ENCODE measurements at regions not wholly inside any gene's neighbourhood (a gene's known extent, or its start where the extent isn't known, plus 50 kb on each side); places are given as distances from the start of the nearest gene placed in this dataset.
"Not testable (repeated sequence)": the region's sequence is repeated elsewhere in the genome, so short reads cannot be mapped to it uniquely, and the experiment has no call there.

DNA sequence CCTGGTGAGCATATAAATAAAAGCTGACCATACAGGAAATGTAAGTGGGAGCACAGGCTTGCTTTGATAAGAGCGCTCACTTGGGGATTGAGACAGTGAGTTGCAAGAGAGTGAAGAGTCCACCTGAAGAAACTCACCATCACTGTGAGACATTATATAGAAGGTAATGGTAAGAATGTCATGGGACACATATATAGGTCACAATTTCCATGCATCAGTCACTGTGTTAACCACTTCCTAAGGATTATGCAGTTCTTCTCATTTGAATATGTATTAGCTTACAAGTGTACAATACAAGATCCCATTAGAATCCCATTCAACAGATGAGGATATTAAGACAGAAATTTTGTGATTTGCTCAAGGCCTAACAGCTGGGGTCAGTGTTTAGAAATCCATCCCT, 352.4 kb upstream of the NOTCH2NLA start:
- H3K9me3 Mint-ChIP-seq (ENCODE audit: insufficient read depth); H3K27ac ChIP-seq (ENCODE audit: low read length in 2 of 2); CTCF ChIA-PET; H3K27me3 Mint-ChIP-seq; ATAC-seq (ENCODE audit: low read depth); H3K9ac ChIP-seq (ENCODE audit: low read length); H2AFZ ChIP-seq (ENCODE audit: insufficient read depth, low read depth, low read length, poor library complexity, severe bottlenecking); H3K4me3 ChIP-seq (ENCODE audit: control extremely low read depth in 1 of 5, extremely low read depth in 1 of 5, insufficient read depth in 1 of 5, low read depth in 2 of 5, low read length in 4 of 5); H4K20me1 ChIP-seq (ENCODE audit: control insufficient read depth, insufficient read depth, low read length, poor library complexity, severe bottlenecking); H3K4me1 Mint-ChIP-seq; POLR2A ChIA-PET; H3K79me2 ChIP-seq (ENCODE audit: control insufficient read depth, insufficient read depth, low read length); H3K4me1 ChIP-seq (ENCODE audit: control insufficient read depth in 2 of 2, insufficient read depth in 2 of 2, low read length in 2 of 2); H3K27ac Mint-ChIP-seq; H3K36me3 ChIP-seq (replicated peaks in 1 of 2; ENCODE audit: control extremely low read depth in 1 of 2, control insufficient read depth in 1 of 2, extremely low read depth in 1 of 2, insufficient read depth in 2 of 2, low read length in 1 of 2); H3K4me3 Mint-ChIP-seq; H3K4me2 ChIP-seq (replicated peaks; ENCODE audit: low read depth, low read length, poor library complexity, severe bottlenecking); DNase-seq; H3K27me3 ChIP-seq (replicated peaks in 1 of 4; ENCODE audit: control extremely low read depth in 1 of 4, control insufficient read depth in 3 of 4, insufficient read depth in 4 of 4, low read length in 3 of 4); H3K9me3 ChIP-seq (ENCODE audit: control extremely low read depth in 1 of 3, control insufficient read depth in 2 of 3, insufficient read depth in 1 of 3, low read length in 2 of 3); intact Hi-C loops (cut with micrococcal nuclease): not testable (repeated sequence)
- no CpG with 5 or more reads among the region's 1 CpG for WGBS (ENCODE audit: insufficient coverage)

DNA sequence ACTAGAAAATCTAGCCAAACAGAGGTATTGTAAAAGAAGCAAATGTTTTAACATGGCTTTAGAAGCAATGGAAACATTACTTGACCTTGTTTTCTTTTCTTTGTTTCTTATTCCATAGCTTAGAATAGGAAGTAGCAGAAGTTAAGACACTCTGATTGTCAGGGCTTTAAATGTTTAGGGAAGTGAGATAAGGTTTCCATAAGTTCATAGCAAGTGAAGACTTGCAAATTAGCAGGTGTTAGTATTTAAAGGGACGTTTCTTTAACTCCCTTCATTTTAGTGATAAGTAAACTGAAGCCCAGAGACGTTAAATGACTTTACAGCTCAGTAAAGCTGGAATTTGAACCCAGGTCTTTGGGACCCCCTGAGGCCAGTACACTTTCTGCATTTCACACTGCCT, 338.7 kb upstream of the NOTCH2NLA start:
- H3K36me3 ChIP-seq (replicated peaks in 1 of 2; ENCODE audit: control extremely low read depth in 1 of 2, control insufficient read depth in 1 of 2, extremely low read depth in 1 of 2, insufficient read depth in 2 of 2, low read length in 1 of 2); H4K20me1 ChIP-seq (ENCODE audit: control insufficient read depth, insufficient read depth, low read length, poor library complexity, severe bottlenecking); H3K9me3 Mint-ChIP-seq (ENCODE audit: insufficient read depth); DNase-seq; H3K9me3 ChIP-seq (ENCODE audit: control extremely low read depth in 1 of 3, control insufficient read depth in 2 of 3, insufficient read depth in 1 of 3, low read length in 2 of 3); H3K79me2 ChIP-seq (ENCODE audit: control insufficient read depth, insufficient read depth, low read length); intact Hi-C loops (cut with micrococcal nuclease); ATAC-seq (ENCODE audit: low read depth); H3K27ac ChIP-seq (ENCODE audit: low read length in 2 of 2); H2AFZ ChIP-seq (ENCODE audit: insufficient read depth, low read depth, low read length, poor library complexity, severe bottlenecking); H3K9ac ChIP-seq (ENCODE audit: low read length); H3K4me1 Mint-ChIP-seq; H3K27me3 Mint-ChIP-seq; POLR2A ChIA-PET; H3K4me1 ChIP-seq (ENCODE audit: control insufficient read depth in 2 of 2, insufficient read depth in 2 of 2, low read length in 2 of 2); CTCF ChIA-PET; H3K4me3 Mint-ChIP-seq; H3K4me2 ChIP-seq (replicated peaks; ENCODE audit: low read depth, low read length, poor library complexity, severe bottlenecking); H3K27ac Mint-ChIP-seq; H3K27me3 ChIP-seq (replicated peaks in 1 of 4; ENCODE audit: control extremely low read depth in 1 of 4, control insufficient read depth in 3 of 4, insufficient read depth in 4 of 4, low read length in 3 of 4); H3K4me3 ChIP-seq (ENCODE audit: control extremely low read depth in 1 of 5, extremely low read depth in 1 of 5, insufficient read depth in 1 of 5, low read depth in 2 of 5, low read length in 4 of 5): not testable (repeated sequence)
- WGBS (ENCODE audit: insufficient coverage) = no CpG with 5 or more reads among the region's 2 CpGs

DNA sequence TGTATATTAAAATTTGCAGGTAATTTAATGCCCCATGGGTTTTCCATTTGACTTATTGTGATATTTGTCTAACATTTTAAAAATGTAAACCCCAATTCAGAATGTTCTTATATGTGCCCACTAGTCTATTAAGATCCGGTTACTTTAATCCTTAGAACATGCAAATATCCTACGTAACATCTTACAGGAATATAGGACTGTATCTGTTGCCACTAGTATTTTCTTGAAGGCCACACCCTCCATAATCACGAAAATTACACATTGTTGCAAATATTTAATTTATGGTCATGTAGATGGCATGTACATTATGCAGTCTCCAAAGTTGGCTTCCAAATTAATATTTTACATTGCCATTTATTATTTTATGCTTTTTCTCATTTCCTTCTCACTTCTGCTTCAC, 329.2 kb upstream of the NOTCH2NLA start:
- ATAC-seq (ENCODE audit: low read depth); H3K4me1 Mint-ChIP-seq; H3K4me1 ChIP-seq (ENCODE audit: control insufficient read depth in 2 of 2, insufficient read depth in 2 of 2, low read length in 2 of 2); H3K27ac Mint-ChIP-seq; H3K9me3 ChIP-seq (ENCODE audit: control extremely low read depth in 1 of 3, control insufficient read depth in 2 of 3, insufficient read depth in 1 of 3, low read length in 2 of 3); CTCF ChIA-PET; H3K27ac ChIP-seq (ENCODE audit: low read length in 2 of 2); H3K4me2 ChIP-seq (replicated peaks; ENCODE audit: low read depth, low read length, poor library complexity, severe bottlenecking); H3K9me3 Mint-ChIP-seq (ENCODE audit: insufficient read depth); H4K20me1 ChIP-seq (ENCODE audit: control insufficient read depth, insufficient read depth, low read length, poor library complexity, severe bottlenecking); H3K36me3 ChIP-seq (replicated peaks in 1 of 2; ENCODE audit: control extremely low read depth in 1 of 2, control insufficient read depth in 1 of 2, extremely low read depth in 1 of 2, insufficient read depth in 2 of 2, low read length in 1 of 2); H3K27me3 Mint-ChIP-seq; H3K27me3 ChIP-seq (replicated peaks in 1 of 4; ENCODE audit: control extremely low read depth in 1 of 4, control insufficient read depth in 3 of 4, insufficient read depth in 4 of 4, low read length in 3 of 4); POLR2A ChIA-PET; H3K9ac ChIP-seq (ENCODE audit: low read length); H3K4me3 ChIP-seq (ENCODE audit: control extremely low read depth in 1 of 5, extremely low read depth in 1 of 5, insufficient read depth in 1 of 5, low read depth in 2 of 5, low read length in 4 of 5); intact Hi-C loops (cut with micrococcal nuclease); H3K79me2 ChIP-seq (ENCODE audit: control insufficient read depth, insufficient read depth, low read length); H2AFZ ChIP-seq (ENCODE audit: insufficient read depth, low read depth, low read length, poor library complexity, severe bottlenecking); H3K4me3 Mint-ChIP-seq; DNase-seq: not testable (repeated sequence)
- no CpG with 5 or more reads among the region's 3 CpGs for WGBS (ENCODE audit: insufficient coverage)

- not testable (repeated sequence) for H3K27me3 Mint-ChIP-seq
- no CpG with 5 or more reads among the region's 7 CpGs for WGBS (ENCODE audit: insufficient coverage)
These were observed 327.6 kb upstream of the NOTCH2NLA start for GRCh38 chr1:146556405-146556804.

More at GRCh38 chr1:146556405-146556804, 327.6 kb upstream of the NOTCH2NLA start:
- POLR2A ChIA-PET; H3K4me2 ChIP-seq (replicated peaks; ENCODE audit: low read depth, low read length, poor library complexity, severe bottlenecking); H3K79me2 ChIP-seq (ENCODE audit: control insufficient read depth, insufficient read depth, low read length); ATAC-seq (ENCODE audit: low read depth); H3K4me3 ChIP-seq (ENCODE audit: control extremely low read depth in 1 of 5, extremely low read depth in 1 of 5, insufficient read depth in 1 of 5, low read depth in 2 of 5, low read length in 4 of 5); H3K27ac Mint-ChIP-seq; H3K4me1 ChIP-seq (ENCODE audit: control insufficient read depth in 2 of 2, insufficient read depth in 2 of 2, low read length in 2 of 2); H3K9ac ChIP-seq (ENCODE audit: low read length); CTCF ChIA-PET; H3K27me3 ChIP-seq (replicated peaks in 1 of 4; ENCODE audit: control extremely low read depth in 1 of 4, control insufficient read depth in 3 of 4, insufficient read depth in 4 of 4, low read length in 3 of 4); H3K9me3 Mint-ChIP-seq (ENCODE audit: insufficient read depth); H3K36me3 ChIP-seq (replicated peaks in 1 of 2; ENCODE audit: control extremely low read depth in 1 of 2, control insufficient read depth in 1 of 2, extremely low read depth in 1 of 2, insufficient read depth in 2 of 2, low read length in 1 of 2); H3K4me3 Mint-ChIP-seq; DNase-seq; H2AFZ ChIP-seq (ENCODE audit: insufficient read depth, low read depth, low read length, poor library complexity, severe bottlenecking); H3K27ac ChIP-seq (ENCODE audit: low read length in 2 of 2); H3K4me1 Mint-ChIP-seq; intact Hi-C loops (cut with micrococcal nuclease); H3K9me3 ChIP-seq (ENCODE audit: control extremely low read depth in 1 of 3, control insufficient read depth in 2 of 3, insufficient read depth in 1 of 3, low read length in 2 of 3); H4K20me1 ChIP-seq (ENCODE audit: control insufficient read depth, insufficient read depth, low read length, poor library complexity, severe bottlenecking): not testable (repeated sequence)

Measured in B cell (primary cell).